K562 (cell line): ENCODE measurements at regions not wholly inside any gene's neighbourhood (a gene's known extent, or its start where the extent isn't known, plus 50 kb on each side); places are given as distances from the start of the nearest gene placed in this dataset.

Source experiments
- CBX1 ChIP-seq: sonication (generic); IDR thresholded peaks from 2 replicates; pipeline ENCODE4 v1.6.1; 2016; ENCODE audit warnings: antibody characterized with exemption, low read depth, mild to moderate bottlenecking
- SPI1 ChIP-seq: IDR thresholded peaks from 2 replicates; pipeline ENCODE4 v1.6.1; 2011; ENCODE audit warnings: low read depth, low read length, control low read depth, borderline replicate concordance
- SRF ChIP-seq, 2 experiments: fragments of 250-450, 450-650 bp in 1 of 2; sonication (Bioruptor Pico) in 1 of 2; sonication (generic) in 1 of 2; formaldehyde crosslinking; IDR thresholded peaks; 2 replicates each; pipeline versions ENCODE4 v1.5.0 to v1.5.1; 2020 to 2022; ENCODE audit warnings: mild to moderate bottlenecking in 1 of 2, missing genetic modification reagents in 1 of 2
- ZNF449 ChIP-seq: fragments of 250-450 bp; sonication (Bioruptor Pico); IDR thresholded peaks from 2 replicates; pipeline ENCODE4 v1.8.0; 2022; ENCODE audit warnings: moderate library complexity, mild to moderate bottlenecking, inconsistent platforms
- ZNF592 ChIP-seq: fragments of 450-650 bp; IDR thresholded peaks from 2 replicates; pipeline ENCODE4 v1.6.1; 2017; ENCODE audit warnings: antibody characterized with exemption, mild to moderate bottlenecking

DNA sequence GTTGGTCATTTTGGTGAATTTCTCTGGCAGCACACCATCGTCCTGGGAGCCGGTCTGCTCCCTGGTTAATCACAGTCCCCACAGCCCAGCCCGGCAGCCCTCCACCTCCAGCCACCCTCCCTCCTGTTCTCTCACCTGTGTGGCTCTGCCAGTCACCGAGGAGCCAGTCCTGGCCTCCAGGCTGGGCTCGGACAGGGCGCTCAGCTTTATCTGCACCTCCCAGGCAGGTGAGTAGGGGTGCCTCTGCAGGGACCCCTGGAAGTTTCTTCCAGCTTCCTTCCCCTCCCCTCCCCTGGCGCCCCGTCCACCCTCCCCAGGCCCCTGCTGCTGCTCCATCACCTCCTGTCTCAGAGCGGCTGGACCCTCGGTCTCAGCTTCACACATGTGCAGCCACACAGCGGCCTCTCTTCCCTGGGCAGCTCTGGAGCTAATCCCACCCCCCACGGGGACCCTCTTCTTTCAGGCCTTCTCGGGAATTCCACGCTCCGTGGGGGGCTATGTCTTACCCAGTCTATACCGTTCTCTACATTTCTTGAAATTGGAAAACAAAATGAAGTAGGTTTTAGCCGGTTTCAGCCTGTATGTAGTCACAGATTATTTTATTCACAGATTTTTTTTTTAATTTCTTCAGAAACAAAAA, 213.9 kb upstream of the PPP2R2D start (continued):
- TF ChIP-seq ZNF592 (no peak), CBX1 (no peak), ZNF449 (CRISPR knock-in tag) (no peak), SPI1 (no peak), SRF (CRISPR knock-in tag; IDR thresholded peaks at IDR 0.05) (no peak)
- TF ChIP-seq, all 486 proteins: peak for 0
